ENCODE measurements at regions not wholly inside any gene's neighbourhood (a gene's known extent, or its start where the extent isn't known, plus 50 kb on each side); places are given as distances from the start of the nearest gene placed in this dataset.

- Histone ChIP-seq H3K4me1 (ENCODE audit: control insufficient read depth in 1 of 2, low read depth in 2 of 2) (peaks cover 8 to 9% of the 10 kb centered on the region in 2 donors), H3K27ac (no peak overlapping the region), H3K9me3 (no peaks in the 10 kb centered on the region), H3K4me3 (no peak overlapping the region), H3K36me3 (no peaks in the 10 kb centered on the region), H3K27me3 (replicated peaks; ENCODE audit: insufficient read depth) (no peaks in the 10 kb centered on the region)
- ATAC-seq (ENCODE audit: insufficient number of reproducible peaks, low FRiP score, low read depth): no peak
- no peak for DNase-seq (ENCODE audit: low spot score)
- no peak for TF ChIP-seq CTCF (IDR thresholded peaks at IDR 0.05)
Measured at GRCh38 chr4:74619931-74620702, 174.2 kb downstream of the BTC start.

GRCh38 chr4:74621616-74622015, 172.7 kb downstream of the BTC start:
- no peak for ATAC-seq (ENCODE audit: insufficient number of reproducible peaks, low FRiP score, low read depth)
- Histone ChIP-seq H3K36me3 (no peaks in the 10 kb centered on the region), H3K27ac (no peak overlapping the region), H3K4me3 (no peak overlapping the region), H3K4me1 (ENCODE audit: control insufficient read depth in 1 of 2, low read depth in 2 of 2) (peaks cover 9 to 14% of the 10 kb centered on the region in 2 donors), H3K27me3 (replicated peaks; ENCODE audit: insufficient read depth) (no peaks in the 10 kb centered on the region), H3K9me3 (no peaks in the 10 kb centered on the region)
- DNase-seq (ENCODE audit: low spot score): no peak
- no peak for TF ChIP-seq CTCF (IDR thresholded peaks at IDR 0.05)

GRCh38 chr4:74623041-74623440, 171.3 kb downstream of the BTC start:
- no peak overlapping the region for H3K4me3 ChIP-seq
- no peaks in the 10 kb centered on the region for H3K9me3 ChIP-seq
- ATAC-seq (ENCODE audit: insufficient number of reproducible peaks, low FRiP score, low read depth) (no peak), DNase-seq (ENCODE audit: low spot score) (no peak)
- no peaks in the 10 kb centered on the region for H3K36me3 ChIP-seq
- H3K27ac ChIP-seq: no peak overlapping the region
- no peak for TF ChIP-seq CTCF (IDR thresholded peaks at IDR 0.05)
- no peaks in the 10 kb centered on the region for H3K27me3 ChIP-seq (replicated peaks; ENCODE audit: insufficient read depth)
- H3K4me1 ChIP-seq (ENCODE audit: control insufficient read depth in 1 of 2, low read depth in 2 of 2): peaks cover 9 to 14% of the 10 kb centered on the region in 2 donors

- H3K9me3 ChIP-seq: no peaks in the 10 kb centered on the region
- TF ChIP-seq CTCF (IDR thresholded peaks at IDR 0.05): no peak
- no peaks in the 10 kb centered on the region for H3K27me3 ChIP-seq (replicated peaks; ENCODE audit: insufficient read depth)
- ATAC-seq (ENCODE audit: insufficient number of reproducible peaks, low FRiP score, low read depth) (no peak), DNase-seq (ENCODE audit: low spot score) (no peak)
- H3K36me3 ChIP-seq: no peaks in the 10 kb centered on the region
- H3K27ac ChIP-seq: no peak overlapping the region
- H3K4me1 ChIP-seq (ENCODE audit: control insufficient read depth in 1 of 2, low read depth in 2 of 2): peaks cover 9 to 14% of the 10 kb centered on the region in 2 donors
- no peak overlapping the region for H3K4me3 ChIP-seq
Measured at GRCh38 chr4:74624351-74625151, 169.8 kb downstream of the BTC start.

GRCh38 chr4:74625981-74626380, 168.3 kb downstream of the BTC start:
- no peak for TF ChIP-seq CTCF (IDR thresholded peaks at IDR 0.05)
- Histone ChIP-seq H3K4me3 (no peak overlapping the region), H3K27ac (no peak overlapping the region), H3K27me3 (replicated peaks; ENCODE audit: insufficient read depth) (no peaks in the 10 kb centered on the region), H3K4me1 (ENCODE audit: control insufficient read depth in 1 of 2, low read depth in 2 of 2) (peaks cover 9 to 14% of the 10 kb centered on the region in 2 donors), H3K9me3 (no peaks in the 10 kb centered on the region), H3K36me3 (no peaks in the 10 kb centered on the region)
- ATAC-seq (ENCODE audit: insufficient number of reproducible peaks, low FRiP score, low read depth): no peak
- no peak for DNase-seq (ENCODE audit: low spot score)
